ENCODE measurements at regions not wholly inside any gene's neighbourhood (a gene's known extent, or its start where the extent isn't known, plus 50 kb on each side); places are given as distances from the start of the nearest gene placed in this dataset.

- TF ChIP-seq POLR2A (IDR thresholded peaks at IDR 0.05) (no peak), CTCF (IDR thresholded peaks at IDR 0.05) (no peak)
Measured at GRCh38 chr2:167438206-167438605, 549.9 kb downstream of the XIRP2 start.

Data from transverse colon (tissue), 3 donors.